Mesenchymal stem cell (in vitro differentiated cells and primary cell): ENCODE measurements at regions not wholly inside any gene's neighbourhood (a gene's known extent, or its start where the extent isn't known, plus 50 kb on each side); places are given as distances from the start of the nearest gene placed in this dataset.

Experiments used
- DNase-seq: peaks from one replicate; pipeline ENCODE4 v3.0.0-alpha.2; 2013
- H2AFZ ChIP-seq: one replicate; pipeline ENCODE4 v1.6.1; 2013; ENCODE audit warnings: low read depth, mild to moderate bottlenecking, control low read depth, inconsistent platforms, low read length, moderate library complexity
- H2AK5ac ChIP-seq: 2 replicates; pipeline ENCODE4 v1.6.1; 2013; ENCODE audit warnings: low read length, moderate library complexity, mild to moderate bottlenecking, inconsistent platforms; ENCODE audit not compliant: severe bottlenecking
- H2BK120ac ChIP-seq: one replicate; pipeline ENCODE4 v1.6.1; 2013; ENCODE audit warnings: low read depth, mild to moderate bottlenecking, inconsistent platforms, low read length, moderate library complexity
- H2BK12ac ChIP-seq, 2 experiments: one replicate each; pipeline ENCODE4 v1.6.1; 2013; ENCODE audit warnings: inconsistent platforms in 2 of 2, low read length in 2 of 2, mild to moderate bottlenecking in 2 of 2, moderate library complexity in 2 of 2, control low read depth in 1 of 2
- H2BK15ac ChIP-seq: one replicate; pipeline ENCODE4 v1.6.1; 2013; ENCODE audit warnings: mild to moderate bottlenecking, low read depth, inconsistent platforms; ENCODE audit not compliant: poor library complexity, severe bottlenecking
- H2BK5ac ChIP-seq: 2 replicates; pipeline ENCODE4 v1.6.1; 2013; ENCODE audit warnings: low read depth, mild to moderate bottlenecking, low read length, control low read depth, inconsistent platforms; ENCODE audit not compliant: poor library complexity, severe bottlenecking
- H3K14ac ChIP-seq, 2 experiments: one replicate each; pipeline ENCODE4 v1.6.1; 2013; ENCODE audit warnings: inconsistent platforms in 2 of 2, low read length in 2 of 2, control low read depth in 1 of 2, mild to moderate bottlenecking in 1 of 2, moderate library complexity in 1 of 2
- H3K18ac ChIP-seq, 2 experiments: one replicate each; pipeline ENCODE4 v1.6.1; 2013; ENCODE audit warnings: inconsistent platforms in 2 of 2, low read length in 2 of 2, control low read depth in 1 of 2, low read depth in 1 of 2, mild to moderate bottlenecking in 1 of 2
- H3K23ac ChIP-seq, 2 experiments: one replicate each; pipeline ENCODE4 v1.6.1; 2013; ENCODE audit warnings: inconsistent platforms in 2 of 2, low read length in 2 of 2, mild to moderate bottlenecking in 2 of 2, moderate library complexity in 2 of 2, control low read depth in 1 of 2
- H3K27ac ChIP-seq: 2 replicates; pipeline ENCODE4 v1.5.1; 2013; ENCODE audit warnings: mild to moderate bottlenecking, moderate library complexity, low read length, control low read depth, inconsistent platforms; ENCODE audit not compliant: poor library complexity, severe bottlenecking
- H3K27me3 ChIP-seq, 2 experiments: 2 replicates each; pipeline versions ENCODE4 v1.6.1 to v1.7.0; 2013; ENCODE audit warnings: low read length in 2 of 2, mild to moderate bottlenecking in 2 of 2, moderate library complexity in 2 of 2, control low read depth in 1 of 2, inconsistent platforms in 1 of 2; ENCODE audit not compliant: control insufficient read depth in 1 of 2, insufficient read depth in 1 of 2
- H3K36me3 ChIP-seq, 2 experiments: 2 replicates each; pipeline versions ENCODE4 v1.6.1 to v1.7.0; 2013; ENCODE audit warnings: low read length in 2 of 2, control low read depth in 1 of 2, inconsistent platforms in 1 of 2, low read depth in 1 of 2, mild to moderate bottlenecking in 1 of 2; ENCODE audit not compliant: insufficient read depth in 2 of 2, control insufficient read depth in 1 of 2
- H3K4ac ChIP-seq, 2 experiments: one replicate each; pipeline ENCODE4 v1.6.1; 2013; ENCODE audit warnings: inconsistent platforms in 2 of 2, low read length in 2 of 2, mild to moderate bottlenecking in 2 of 2, moderate library complexity in 2 of 2, control low read depth in 1 of 2, low read depth in 1 of 2
- H3K4me1 ChIP-seq: 2 replicates; pipeline ENCODE4 v1.6.1; 2013; ENCODE audit warnings: low read depth, low read length, control low read depth; ENCODE audit not compliant: control insufficient read depth, insufficient read depth
- H3K4me2 ChIP-seq: 2 replicates; pipeline ENCODE4 v1.6.1; 2013; ENCODE audit warnings: low read length, mild to moderate bottlenecking, inconsistent platforms; ENCODE audit not compliant: poor library complexity, severe bottlenecking
- H3K4me3 ChIP-seq, 2 experiments: 2 replicates each; pipeline versions ENCODE4 v1.5.1 to v1.7.0; 2013; ENCODE audit warnings: low read length in 2 of 2, mild to moderate bottlenecking in 2 of 2, control low read depth in 1 of 2, low read depth in 1 of 2; ENCODE audit not compliant: insufficient read depth in 1 of 2
- H3K79me1 ChIP-seq: replicated peaks from 2 replicates; pipeline ENCODE4 v1.6.1; 2013; ENCODE audit warnings: mild to moderate bottlenecking, control low read depth, low read length, inconsistent platforms; ENCODE audit not compliant: poor library complexity, severe bottlenecking
- H3K9ac ChIP-seq: 2 replicates; pipeline ENCODE4 v1.7.0; 2013; ENCODE audit warnings: mild to moderate bottlenecking, low read length, moderate library complexity
- H3K9me3 ChIP-seq: 2 replicates; pipeline ENCODE4 v1.7.0; 2013; ENCODE audit warnings: mild to moderate bottlenecking, low read length; ENCODE audit not compliant: control insufficient read depth
- H4K8ac ChIP-seq: one replicate; pipeline ENCODE4 v1.6.1; 2013; ENCODE audit warnings: inconsistent platforms, mild to moderate bottlenecking, low read length, moderate library complexity
- H4K91ac ChIP-seq: one replicate; pipeline ENCODE4 v1.6.1; 2013; ENCODE audit warnings: mild to moderate bottlenecking, low read length, inconsistent platforms
- WGBS: methylation state at CpG from one replicate; pipeline ENCODE4 v1.1.7; 2013; ENCODE audit warnings: mixed read lengths; 5-methylcytosine and 5-hydroxymethylcytosine counted together

- Histone ChIP-seq H3K18ac (no peak overlapping the region), H2BK120ac (no peak overlapping the region), H3K36me3 (no peaks in the 10 kb centered on the region), H3K27me3 (peaks cover 0 to 51% of the 10 kb centered on the region in 2 experiments), H3K4ac (no peak overlapping the region), H4K91ac (no peak overlapping the region), H2BK12ac (no peak overlapping the region), H3K79me1 (no peaks in the 10 kb centered on the region), H3K9ac (no peak overlapping the region), H3K9me3 (peaks cover 15% of the 10 kb centered on the region), H3K4me2 (no peak overlapping the region), H3K4me1 (no peaks in the 10 kb centered on the region), H2AK5ac (no peak overlapping the region), H3K14ac (no peak overlapping the region), H2BK15ac (no peak overlapping the region), H4K8ac (no peak overlapping the region), H3K23ac (no peak overlapping the region), H2AFZ (no peak overlapping the region), H2BK5ac (no peak overlapping the region), H3K4me3 (no peak overlapping the region), H3K27ac (no peak overlapping the region)
- no peak for DNase-seq
- 86% methylated on average over 8 of the region's 9 CpGs for WGBS
Measured at GRCh38 chr11:116535120-116535519, 237.7 kb downstream of the BUD13 start.

- H4K91ac ChIP-seq = no peak overlapping the region
- H3K23ac ChIP-seq = no peak overlapping the region
- no peaks in the 10 kb centered on the region for H3K79me1 ChIP-seq
- whole genome bisulfite sequencing = 91% methylated on average over 13 of the region's 14 CpGs
- no peak overlapping the region for H2BK5ac ChIP-seq
- H3K9me3 ChIP-seq = peaks cover 15% of the 10 kb centered on the region
- no peak for DNase-seq
- no peak overlapping the region for H3K27ac ChIP-seq
- H2BK120ac ChIP-seq = no peak overlapping the region
- H3K18ac ChIP-seq = no peak overlapping the region
- no peak overlapping the region for H4K8ac ChIP-seq
- H2BK12ac ChIP-seq = no peak overlapping the region
- no peak overlapping the region for H2AFZ ChIP-seq
- H2BK15ac ChIP-seq = no peak overlapping the region
- H3K9ac ChIP-seq = no peak overlapping the region
- peaks cover 0 to 53% of the 10 kb centered on the region in 2 experiments for H3K27me3 ChIP-seq
- no peak overlapping the region for H3K4me3 ChIP-seq
- no peak overlapping the region for H3K4me2 ChIP-seq
- H3K14ac ChIP-seq = no peak overlapping the region
- no peaks in the 10 kb centered on the region for H3K36me3 ChIP-seq
- H3K4ac ChIP-seq = no peak overlapping the region
- no peaks in the 10 kb centered on the region for H3K4me1 ChIP-seq
- H2AK5ac ChIP-seq = no peak overlapping the region
Measured at GRCh38 chr11:116534270-116534975, 238.4 kb downstream of the BUD13 start.

GRCh38 chr11:116533186-116533825 is 239.5 kb downstream of the BUD13 start:
- no peak overlapping the region for H2BK120ac ChIP-seq
- H2AFZ ChIP-seq = no peak overlapping the region
- H3K4me1 ChIP-seq = no peaks in the 10 kb centered on the region
- no peak overlapping the region for H3K27ac ChIP-seq
- H3K4me2 ChIP-seq = no peak overlapping the region
- H3K4me3 ChIP-seq = no peak overlapping the region
- H2BK12ac ChIP-seq = no peak overlapping the region
- H3K14ac ChIP-seq = no peak overlapping the region
- no peak overlapping the region for H4K8ac ChIP-seq
- no peak overlapping the region for H3K18ac ChIP-seq
- no peak for DNase-seq
- no peak overlapping the region for H2AK5ac ChIP-seq
- H3K9me3 ChIP-seq = peaks cover 15% of the 10 kb centered on the region
- 75% methylated on average over 5 of the region's 11 CpGs for WGBS
- H3K79me1 ChIP-seq = no peaks in the 10 kb centered on the region
- H3K23ac ChIP-seq = no peak overlapping the region
- H2BK15ac ChIP-seq = no peak overlapping the region
- H3K27me3 ChIP-seq = peaks cover 0 to 48% of the 10 kb centered on the region in 2 experiments
- no peak overlapping the region for H3K4ac ChIP-seq
- no peaks in the 10 kb centered on the region for H3K36me3 ChIP-seq
- no peak overlapping the region for H2BK5ac ChIP-seq
- H3K9ac ChIP-seq = no peak overlapping the region
- no peak overlapping the region for H4K91ac ChIP-seq

- Histone ChIP-seq H3K36me3 (no peaks in the 10 kb centered on the region), H2AFZ (no peak overlapping the region), H3K4ac (no peak overlapping the region), H2BK15ac (no peak overlapping the region), H2BK120ac (no peak overlapping the region), H3K4me1 (no peaks in the 10 kb centered on the region), H3K18ac (no peak overlapping the region), H3K23ac (no peak overlapping the region), H3K79me1 (no peaks in the 10 kb centered on the region), H2BK12ac (no peak overlapping the region), H3K27ac (no peak overlapping the region), H2AK5ac (no peak overlapping the region), H3K9me3 (peaks cover 15% of the 10 kb centered on the region), H3K4me3 (no peak overlapping the region), H4K8ac (no peak overlapping the region), H3K27me3 (peaks cover 0 to 38% of the 10 kb centered on the region in 2 experiments), H4K91ac (no peak overlapping the region), H2BK5ac (no peak overlapping the region), H3K14ac (no peak overlapping the region), H3K4me2 (no peak overlapping the region), H3K9ac (no peak overlapping the region)
- DNase-seq = no peak
- 85% methylated on average over 8 of the region's 8 CpGs for WGBS
Measured at GRCh38 chr11:116532066-116532465, 240.7 kb downstream of the BUD13 start.
